ENCODE measurements at regions not wholly inside any gene's neighbourhood (a gene's known extent, or its start where the extent isn't known, plus 50 kb on each side); places are given as distances from the start of the nearest gene placed in this dataset.

DNA sequence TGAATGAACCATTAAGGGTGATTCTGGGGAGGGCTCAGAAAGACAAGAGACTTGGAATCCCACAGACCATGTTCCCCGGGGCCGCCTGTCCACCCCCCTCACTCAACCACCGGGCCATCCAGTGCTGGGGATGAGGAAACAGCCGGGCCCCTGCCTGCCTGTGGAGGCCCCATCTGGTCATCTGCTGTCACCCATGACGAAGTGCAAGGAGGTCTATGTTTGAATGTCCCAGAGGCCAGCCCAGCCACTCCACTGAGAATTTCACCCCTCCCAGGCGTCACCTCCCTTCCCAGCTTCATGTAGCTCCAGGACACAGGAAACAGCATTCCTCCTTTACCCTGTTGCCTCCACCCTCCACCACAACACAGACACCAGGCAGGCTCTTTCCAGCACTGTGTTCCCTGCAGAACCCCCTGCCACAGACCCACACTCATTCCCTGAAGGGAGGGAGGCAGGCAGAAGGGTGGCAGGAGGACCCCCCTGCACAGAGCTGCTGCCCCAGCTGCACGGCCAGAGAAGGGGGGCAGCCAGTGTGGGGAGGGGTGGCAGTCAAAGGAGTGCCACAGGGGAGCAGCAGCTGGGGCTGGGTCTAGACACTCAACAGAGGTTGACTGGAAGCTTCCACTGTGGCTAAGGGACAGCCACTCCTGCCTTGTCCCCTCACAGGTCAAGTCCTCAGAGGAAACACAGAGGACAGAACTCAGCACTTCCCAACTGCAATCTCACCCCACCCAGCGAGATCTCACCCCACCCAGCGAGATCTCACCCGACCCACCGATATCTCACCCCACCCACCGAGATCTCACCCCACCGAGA is 50.3 kb upstream of the PPP2R5C start:
- Histone ChIP-seq H3K4me3 (ENCODE audit: low read depth in 1 of 2, low read length in 2 of 2) (no peak overlapping the region), H4K20me1 (ENCODE audit: insufficient read depth, low read length) (no peaks in the 10 kb centered on the region), H2AFZ (ENCODE audit: low read depth, low read length) (no peak overlapping the region), H3K9ac (ENCODE audit: low read depth, low read length) (no peak overlapping the region), H3K27me3 (ENCODE audit: insufficient read depth, low read length, poor library complexity) (no peaks in the 10 kb centered on the region), H3K27ac (ENCODE audit: low read length) (no peak overlapping the region), H3K4me1 (ENCODE audit: insufficient read depth, low read length) (peaks cover 15% of the 10 kb centered on the region), H3K36me3 (ENCODE audit: insufficient read depth, low read length) (no peaks in the 10 kb centered on the region), H3K9me3 (ENCODE audit: insufficient read depth, low read length, severe bottlenecking) (no peaks in the 10 kb centered on the region), H3K4me2 (ENCODE audit: insufficient read depth, low read length) (no peak overlapping the region), H3K79me2 (ENCODE audit: insufficient read depth, low read length) (no peaks in the 10 kb centered on the region)
- DNase-seq (no peak), ATAC-seq (ENCODE audit: insufficient read depth, low read depth) (no peak)
- no peak for TF ChIP-seq EZH2 (IDR thresholded peaks at IDR 0.05; ENCODE audit: borderline replicate concordance, low read depth, low read length, severe bottlenecking)
- TF ChIP-seq, protein P1, sequence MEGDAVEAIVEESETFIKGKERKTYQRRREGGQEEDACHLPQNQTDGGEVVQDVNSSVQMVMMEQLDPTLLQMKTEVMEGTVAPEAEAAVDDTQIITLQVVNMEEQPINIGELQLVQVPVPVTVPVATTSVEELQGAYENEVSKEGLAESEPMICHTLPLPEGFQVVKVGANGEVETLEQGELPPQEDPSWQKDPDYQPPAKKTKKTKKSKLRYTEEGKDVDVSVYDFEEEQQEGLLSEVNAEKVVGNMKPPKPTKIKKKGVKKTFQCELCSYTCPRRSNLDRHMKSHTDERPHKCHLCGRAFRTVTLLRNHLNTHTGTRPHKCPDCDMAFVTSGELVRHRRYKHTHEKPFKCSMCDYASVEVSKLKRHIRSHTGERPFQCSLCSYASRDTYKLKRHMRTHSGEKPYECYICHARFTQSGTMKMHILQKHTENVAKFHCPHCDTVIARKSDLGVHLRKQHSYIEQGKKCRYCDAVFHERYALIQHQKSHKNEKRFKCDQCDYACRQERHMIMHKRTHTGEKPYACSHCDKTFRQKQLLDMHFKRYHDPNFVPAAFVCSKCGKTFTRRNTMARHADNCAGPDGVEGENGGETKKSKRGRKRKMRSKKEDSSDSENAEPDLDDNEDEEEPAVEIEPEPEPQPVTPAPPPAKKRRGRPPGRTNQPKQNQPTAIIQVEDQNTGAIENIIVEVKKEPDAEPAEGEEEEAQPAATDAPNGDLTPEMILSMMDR (IDR thresholded peaks at IDR 0.05; ENCODE audit: borderline replicate concordance, extremely low read depth, low read length, poor library complexity, severe bottlenecking), result no peak

Measured in DND-41 (cell line).